Right lobe of liver (tissue), 6 donors: ENCODE measurements at regions not wholly inside any gene's neighbourhood (a gene's known extent, or its start where the extent isn't known, plus 50 kb on each side); places are given as distances from the start of the nearest gene placed in this dataset.

Experiments used
- ATAC-seq, 4 donors: fragments of 200-7000 bp; cut with Tn5 transposase; one replicate each; pipeline ENCODE4 v1.9.1; 2020; ENCODE audit warnings: mild to moderate bottlenecking in 4 of 4, moderate library complexity in 4 of 4
- DNase-seq, 3 donors: peaks; one replicate each; pipeline ENCODE4 v3.0.0-alpha.2; 2020
- H3K27ac ChIP-seq, 3 donors: fragments of 200-600 bp; one replicate each; pipeline ENCODE4 v1.8.0; 2022
- H3K27me3 ChIP-seq, 2 donors: fragments of 200-600 bp; one replicate each; pipeline ENCODE4 v1.8.0; 2022
- H3K36me3 ChIP-seq, 4 donors: fragments of 200-600 bp; sonication (generic) in 1 of 4; one replicate each; pipeline versions ENCODE4 v1.5.1 to v1.8.0; 2017 to 2022; ENCODE audit warnings: control low read depth in 1 of 4
- H3K4me1 ChIP-seq, 4 donors: fragments of 200-600 bp; sonication (generic) in 1 of 4; one replicate each; pipeline versions ENCODE4 v1.5.1 to v1.8.0; 2017 to 2022; ENCODE audit warnings: control low read depth in 1 of 4
- H3K4me3 ChIP-seq, 3 donors: fragments of 200-600 bp; one replicate each; pipeline ENCODE4 v1.8.0; 2022
- H3K9me3 ChIP-seq, 4 donors: fragments of 200-600 bp; sonication (generic) in 1 of 4; one replicate each; pipeline versions ENCODE4 v1.5.1 to v1.8.0; 2017 to 2022; ENCODE audit warnings: control low read depth in 1 of 4
- POLR2A ChIP-seq: fragments of 450-650 bp; IDR thresholded peaks from one replicate; pipeline ENCODE4 v1.6.1; 2017; ENCODE audit warnings: antibody characterized with exemption, mild to moderate bottlenecking
- WGBS: methylation state at CpG from one replicate; pipeline ENCODE4 v1.1.6; 2018; ENCODE audit warnings: low coverage, low lambda C conversion rate; ENCODE audit not compliant: insufficient coverage; ENCODE audit errors: missing lambda C conversion rate; 5-methylcytosine and 5-hydroxymethylcytosine counted together
- intact Hi-C, 2 donors: fragments of 100-400 bp; cut with DNase I; formaldehyde crosslinking; loops; one replicate each; pipeline versions ENCODE4 v1.11.2 to v1.14.1; 2022
- TF ChIP-seq, protein P1 (sequence below), 4 donors: fragments of 200-600 bp in 3 of 4; fragments of 450-650 bp in 1 of 4; IDR thresholded peaks; one replicate each; pipeline versions ENCODE4 v1.5.1 to v1.8.0; 2016 to 2022; ENCODE audit warnings: antibody characterized with exemption in 4 of 4, mild to moderate bottlenecking in 2 of 4
- donor health status: DM: no; HTN: yes; CAD: no.
- donor health status: DM: no; HTN: no; CAD: no.
- donor health status: DM: no; HTN: no; CAD: no.
- donor health status: DM: no; HTN: yes; CAD: no.
- donor health status: DM: no; HTN: yes; CAD: no.

DNA sequence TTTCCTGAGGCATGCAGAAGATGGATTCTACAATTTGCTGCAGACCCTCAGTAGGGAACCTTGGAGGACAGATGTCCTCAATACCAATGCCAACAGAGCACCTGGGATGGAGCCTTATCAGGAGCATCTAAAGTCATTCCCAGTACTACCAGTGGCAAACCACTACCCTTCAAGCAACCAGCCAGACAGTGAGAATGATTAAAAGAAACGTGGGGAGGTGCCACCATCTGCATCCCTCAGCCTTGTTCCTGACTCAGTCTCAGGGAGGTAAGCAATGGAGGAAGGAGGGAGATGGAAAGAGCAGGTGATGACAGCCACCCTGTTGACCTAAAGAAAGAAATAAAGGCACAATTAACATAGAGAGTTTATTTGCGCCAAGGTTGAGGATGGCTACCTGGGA, 175.2 kb upstream of the GRIN2B start:
- Histone ChIP-seq H3K27ac (no peak overlapping the region), H3K36me3 (no peaks in the 10 kb centered on the region), H3K9me3 (no peaks in the 10 kb centered on the region), H3K4me1 (no peaks in the 10 kb centered on the region), H3K27me3 (no peaks in the 10 kb centered on the region), H3K4me3 (no peak overlapping the region)
- TF ChIP-seq POLR2A, result no peak
- TF ChIP-seq, protein P1, sequence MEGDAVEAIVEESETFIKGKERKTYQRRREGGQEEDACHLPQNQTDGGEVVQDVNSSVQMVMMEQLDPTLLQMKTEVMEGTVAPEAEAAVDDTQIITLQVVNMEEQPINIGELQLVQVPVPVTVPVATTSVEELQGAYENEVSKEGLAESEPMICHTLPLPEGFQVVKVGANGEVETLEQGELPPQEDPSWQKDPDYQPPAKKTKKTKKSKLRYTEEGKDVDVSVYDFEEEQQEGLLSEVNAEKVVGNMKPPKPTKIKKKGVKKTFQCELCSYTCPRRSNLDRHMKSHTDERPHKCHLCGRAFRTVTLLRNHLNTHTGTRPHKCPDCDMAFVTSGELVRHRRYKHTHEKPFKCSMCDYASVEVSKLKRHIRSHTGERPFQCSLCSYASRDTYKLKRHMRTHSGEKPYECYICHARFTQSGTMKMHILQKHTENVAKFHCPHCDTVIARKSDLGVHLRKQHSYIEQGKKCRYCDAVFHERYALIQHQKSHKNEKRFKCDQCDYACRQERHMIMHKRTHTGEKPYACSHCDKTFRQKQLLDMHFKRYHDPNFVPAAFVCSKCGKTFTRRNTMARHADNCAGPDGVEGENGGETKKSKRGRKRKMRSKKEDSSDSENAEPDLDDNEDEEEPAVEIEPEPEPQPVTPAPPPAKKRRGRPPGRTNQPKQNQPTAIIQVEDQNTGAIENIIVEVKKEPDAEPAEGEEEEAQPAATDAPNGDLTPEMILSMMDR (IDR thresholded peaks at IDR 0.05), result no peak
- DNase-seq (no peak), ATAC-seq (no peak)
- 40% methylated on average over 2 of the region's 2 CpGs for WGBS
- intact Hi-C loops, result no loop called here

DNA sequence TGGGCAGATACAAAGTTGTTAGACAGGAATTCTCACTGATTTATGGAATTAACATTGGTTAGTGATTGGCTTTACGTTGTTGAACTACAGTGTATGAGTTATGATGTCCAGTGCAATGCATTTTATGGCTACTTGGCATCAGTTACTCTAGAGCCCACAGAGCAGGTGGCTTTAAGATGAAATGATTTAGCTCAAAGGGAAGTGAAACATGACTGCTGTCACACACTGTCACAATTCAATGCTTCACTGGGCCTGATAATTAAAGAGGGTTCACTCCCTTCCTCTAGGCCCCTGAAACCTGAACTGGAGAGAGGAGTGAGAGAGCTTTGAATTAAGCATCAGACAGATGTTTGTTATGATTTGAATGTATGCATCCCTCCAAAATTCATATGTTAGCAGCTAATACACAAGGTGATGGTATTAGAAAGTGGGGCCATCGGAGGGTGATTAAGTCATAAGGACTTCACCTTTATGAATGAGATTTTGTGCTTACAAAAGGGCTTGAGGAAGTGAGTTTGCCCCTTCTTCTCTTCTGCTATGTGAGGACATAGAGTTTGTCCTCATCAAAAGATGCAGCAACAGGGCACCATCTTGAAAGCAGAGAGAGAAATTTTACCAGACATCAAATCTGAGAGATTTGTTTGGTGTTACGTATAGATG, 175.8 kb upstream of the GRIN2B start:
- DNase-seq (no peak), ATAC-seq (no peak)
- H3K36me3 ChIP-seq, result no peaks in the 10 kb centered on the region
- TF ChIP-seq, protein P1 (IDR thresholded peaks at IDR 0.05), result no peak
- TF ChIP-seq POLR2A, result no peak
- H3K4me1 ChIP-seq, result no peaks in the 10 kb centered on the region
- 78% methylated on average over 3 of the region's 3 CpGs for WGBS
- no peak overlapping the region for H3K27ac ChIP-seq
- intact Hi-C loops, result no loop called here
- H3K9me3 ChIP-seq, result no peaks in the 10 kb centered on the region
- H3K4me3 ChIP-seq, result no peak overlapping the region
- no peaks in the 10 kb centered on the region for H3K27me3 ChIP-seq

DNA sequence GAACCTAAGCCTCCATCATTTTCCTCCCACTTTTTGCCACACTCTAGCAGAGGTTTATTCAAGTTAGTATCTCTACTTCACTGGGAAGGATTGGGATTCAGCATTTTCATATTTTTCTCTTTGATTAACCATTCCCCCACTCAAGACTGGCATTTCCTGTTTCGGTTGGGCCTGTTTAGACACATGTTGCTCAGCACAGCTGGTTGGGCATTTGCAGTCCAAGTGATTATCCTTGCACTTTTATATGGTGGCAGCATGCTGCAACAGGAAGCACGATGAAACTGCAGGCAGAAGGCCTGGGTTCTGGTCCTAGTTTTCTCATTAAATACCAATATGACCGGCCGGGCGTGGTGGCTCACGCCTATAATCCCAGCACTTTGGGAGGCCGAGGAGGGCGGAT, 182.9 kb upstream of the GRIN2B start:
- Histone ChIP-seq H3K9me3 (no peaks in the 10 kb centered on the region), H3K36me3 (no peaks in the 10 kb centered on the region), H3K4me3 (no peak overlapping the region), H3K4me1 (no peaks in the 10 kb centered on the region), H3K27me3 (no peaks in the 10 kb centered on the region), H3K27ac (no peak overlapping the region)
- WGBS, result 44% methylated on average over 3 of the region's 8 CpGs
- intact Hi-C loops, result no loop called here
- TF ChIP-seq, protein P1 (IDR thresholded peaks at IDR 0.05), result no peak
- TF ChIP-seq POLR2A, result no peak
- no peak for ATAC-seq
- no peak for DNase-seq

- DNase-seq, result peak in 1 of 3 donors; percentile 49
- Histone ChIP-seq H3K4me3 (no peak overlapping the region), H3K9me3 (no peaks in the 10 kb centered on the region), H3K4me1 (no peaks in the 10 kb centered on the region), H3K36me3 (no peaks in the 10 kb centered on the region), H3K27me3 (no peaks in the 10 kb centered on the region), H3K27ac (no peak overlapping the region)
- peak; percentile 81 to 87 (median 82) for ATAC-seq
- TF ChIP-seq, protein P1 (IDR thresholded peaks at IDR 0.05), result peak; percentile 88 to 94 (median 92)
- TF ChIP-seq POLR2A, result no peak
- WGBS, result 3% methylated on average over 4 of the region's 4 CpGs
- intact Hi-C loops, result loop anchor here in 1 of 2 donors (5.0 kb wide), 1 partner anchor 305 kb away; no protein-coding TSS in a partner anchor
These were observed 185.7 kb upstream of the GRIN2B start for GRCh38 chr12:14167005-14167628.
